Adrenal gland (tissue), 9 donors: ENCODE measurements at regions not wholly inside any gene's neighbourhood (a gene's known extent, or its start where the extent isn't known, plus 50 kb on each side); places are given as distances from the start of the nearest gene placed in this dataset.
"Not testable (repeated sequence)": the region's sequence is repeated elsewhere in the genome, so short reads cannot be mapped to it uniquely, and the experiment has no call there.

ENCODE experiments used
- DNase-seq, 7 donors: peaks; one replicate each; pipeline ENCODE4 v3.0.0-alpha.2; 2019 to 2020
- H3K27ac ChIP-seq, 5 donors: fragments of 200-600 bp; sonication (generic) in 4 of 5; 1 replicate in 3 of 5; 2 replicates in 2 of 5; pipeline versions ENCODE4 v1.5.1 to v1.8.0; 2016 to 2020; ENCODE audit warnings: mild to moderate bottlenecking in 1 of 5
- H3K27me3 ChIP-seq: fragments of 200-600 bp; 2 replicates; pipeline ENCODE4 v1.8.0; 2021
- H3K36me3 ChIP-seq, 2 donors: fragments of 200-600 bp; replicated peaks in 1 of 2; 1 replicate in 1 of 2; 2 replicates in 1 of 2; pipeline versions ENCODE4 v1.5.1 to v1.8.0; 2018 to 2022
- H3K4me1 ChIP-seq, 2 donors: fragments of 200-600 bp; replicated peaks in 1 of 2; 1 replicate in 1 of 2; 2 replicates in 1 of 2; pipeline versions ENCODE4 v1.5.1 to v1.8.0; 2018 to 2021
- H3K4me3 ChIP-seq, 4 donors: fragments of 200-600 bp; sonication (generic) in 3 of 4; one replicate each; pipeline ENCODE4 v1.5.1; 2016 to 2018
- H3K9me3 ChIP-seq, 3 donors: fragments of 200-600 bp; sonication (generic) in 1 of 3; replicated peaks in 1 of 3; 1 replicate in 2 of 3; 2 replicates in 1 of 3; pipeline versions ENCODE4 v1.5.1 to v1.8.0; 2016 to 2021
- POLR2A ChIP-seq, 2 donors: fragments of 450-650 bp; IDR thresholded peaks; one replicate each; pipeline ENCODE4 v1.6.1; 2017; ENCODE audit warnings: antibody characterized with exemption in 2 of 2, mild to moderate bottlenecking in 2 of 2, moderate library complexity in 1 of 2
- WGBS, 4 donors: extraction: QIAGEN DNeasy Blood & Tissue Kit in 2 of 4; methylation state at CpG; one replicate each; pipeline versions ENCODE4 v1.1.5 to v1.1.7; 2013 to 2017; 5-methylcytosine and 5-hydroxymethylcytosine counted together
- intact Hi-C, 2 donors: fragments of 100-400 bp; cut with DNase I; formaldehyde crosslinking; loops; one replicate each; pipeline versions ENCODE4 v1.14.1 to v1.15.0; 2022 to 2023
- TF ChIP-seq, protein P1 (sequence below), 6 experiments: fragments of 450-650 bp in 4 of 6; fragments of 200-600 bp in 2 of 6; sonication (generic) in 1 of 6; IDR thresholded peaks; 1 replicate in 5 of 6; 2 replicates in 1 of 6; pipeline versions ENCODE4 v1.5.1 to v1.8.0; 2016 to 2021; ENCODE audit warnings: antibody characterized with exemption in 6 of 6, mild to moderate bottlenecking in 2 of 6, moderate library complexity in 1 of 6
- donor health status: healthy with polysubstance abuse.
- donor health status: Bipolar disorder and iron deficiency.
- donor health status: DM: yes; HTN: yes; CAD: no.
- donor health status: DM: no; HTN: no; CAD: no.
- donor health status: DM: no; HTN: no; CAD: no.

DNA sequence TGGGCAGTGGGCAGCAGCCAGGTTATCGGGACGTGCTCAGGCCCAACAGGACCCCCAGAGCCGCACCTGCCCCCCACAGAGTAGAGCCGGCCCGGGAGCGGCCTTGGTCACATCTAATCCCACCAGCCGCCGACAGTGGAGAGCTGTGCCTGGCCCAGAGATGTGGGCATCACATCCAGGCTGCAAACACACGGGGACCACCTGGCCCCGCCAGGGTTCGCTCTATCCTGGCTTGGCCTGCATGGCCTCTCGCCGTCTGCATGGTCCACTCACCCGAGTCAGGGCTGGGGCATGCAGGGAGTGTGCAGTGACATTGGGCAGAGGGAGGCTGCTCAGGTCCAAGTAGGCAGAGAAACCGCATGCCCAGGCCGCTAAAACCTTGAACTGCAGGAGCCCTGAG, 144.9 kb downstream of the IGLL1 start:
- H3K36me3 ChIP-seq, H3K4me1 ChIP-seq, H3K27ac ChIP-seq, H3K4me3 ChIP-seq, intact Hi-C loops, H3K27me3 ChIP-seq, DNase-seq, H3K9me3 ChIP-seq: not testable (repeated sequence)
- 80 to 95% (median 90%) methylated on average over 1 to 14 of the region's 16 CpGs for WGBS, 4 donors

DNA sequence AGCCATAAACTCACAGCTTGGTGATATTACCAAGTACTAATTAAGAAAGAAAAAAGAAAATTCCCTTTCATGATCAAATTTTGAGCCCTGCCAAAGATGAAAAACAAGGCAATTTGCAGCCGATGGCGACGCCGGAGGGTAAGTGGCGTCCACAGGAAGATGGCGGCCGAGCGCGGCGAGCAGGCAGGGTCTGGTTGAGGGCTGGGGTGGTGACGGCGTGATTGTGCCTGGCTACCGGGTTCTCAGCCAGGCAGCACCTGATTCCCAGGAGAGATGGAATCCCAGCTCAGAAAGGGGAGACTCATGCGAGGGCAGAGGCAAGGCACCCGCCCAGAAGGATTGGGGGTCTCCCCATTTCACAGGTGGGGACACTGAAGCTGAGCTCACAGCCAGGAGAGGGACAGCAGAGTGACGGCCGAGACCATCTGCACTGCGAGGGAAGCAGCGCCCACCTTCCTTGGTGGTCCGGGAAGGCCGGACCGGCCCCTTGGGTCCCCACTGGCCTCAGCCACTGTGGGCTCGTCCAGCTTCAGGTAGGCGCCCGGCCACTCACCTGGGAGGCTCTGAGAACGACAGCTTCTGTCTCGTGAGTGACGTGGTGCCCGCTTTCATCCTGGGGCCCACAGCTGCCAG, 145.8 kb downstream of the IGLL1 start:
- H3K27ac ChIP-seq, intact Hi-C loops, H3K36me3 ChIP-seq, H3K9me3 ChIP-seq, DNase-seq, H3K27me3 ChIP-seq, H3K4me1 ChIP-seq, H3K4me3 ChIP-seq: not testable (repeated sequence)
- WGBS, 4 donors, result 89 to 95% (median 94%) methylated on average over 13 to 29 of the region's 29 CpGs

DNA sequence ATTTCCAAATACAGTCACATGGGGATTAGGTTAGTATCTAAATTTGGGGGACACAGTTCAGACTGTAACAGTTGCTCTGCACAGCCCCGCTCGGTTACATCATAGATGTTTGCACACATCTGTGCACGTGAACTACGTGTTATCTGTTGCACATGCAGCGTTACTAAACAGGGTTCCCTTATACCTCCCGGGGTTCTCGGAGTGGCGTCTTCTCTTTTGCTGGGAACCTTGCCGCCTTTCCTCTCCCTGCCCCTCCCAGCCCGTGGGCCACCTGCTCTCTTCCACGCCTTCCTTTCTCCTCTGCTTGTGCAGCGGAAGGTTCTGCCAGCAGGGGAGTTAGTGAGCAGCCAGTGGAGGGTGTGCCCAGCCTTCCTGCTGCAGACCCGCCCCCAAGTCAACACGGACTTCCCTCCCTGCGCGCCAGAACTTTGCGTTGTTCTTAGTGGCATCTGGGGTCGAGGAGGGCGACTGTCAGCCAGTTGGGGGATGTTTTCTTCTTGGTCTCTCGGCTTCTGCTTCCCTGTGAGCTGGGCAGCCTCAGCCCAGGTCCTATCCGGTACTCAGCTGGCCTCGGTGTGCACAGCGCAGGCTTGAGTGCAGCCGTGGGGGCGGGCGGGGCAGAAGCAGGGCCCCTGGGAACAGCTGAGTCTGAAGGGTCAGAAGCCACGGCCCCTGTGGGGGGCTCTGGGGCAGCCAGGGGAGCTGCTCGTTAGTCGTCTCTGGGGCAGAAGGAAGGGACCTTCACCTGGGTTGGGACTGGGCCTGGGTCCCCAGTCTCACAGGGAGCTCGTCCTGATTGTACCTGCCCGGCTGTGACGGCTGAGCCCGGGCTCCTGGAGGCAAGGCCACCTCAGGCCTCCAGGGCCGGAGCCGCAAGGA, 146.7 kb downstream of the IGLL1 start:
- H3K27ac ChIP-seq, H3K36me3 ChIP-seq, intact Hi-C loops, H3K9me3 ChIP-seq, H3K27me3 ChIP-seq, H3K4me1 ChIP-seq: not testable (repeated sequence)
- WGBS, 4 donors, result 3 to 23% (median 22%) methylated on average over 7 to 34 of the region's 35 CpGs
- TF ChIP-seq, protein P1, sequence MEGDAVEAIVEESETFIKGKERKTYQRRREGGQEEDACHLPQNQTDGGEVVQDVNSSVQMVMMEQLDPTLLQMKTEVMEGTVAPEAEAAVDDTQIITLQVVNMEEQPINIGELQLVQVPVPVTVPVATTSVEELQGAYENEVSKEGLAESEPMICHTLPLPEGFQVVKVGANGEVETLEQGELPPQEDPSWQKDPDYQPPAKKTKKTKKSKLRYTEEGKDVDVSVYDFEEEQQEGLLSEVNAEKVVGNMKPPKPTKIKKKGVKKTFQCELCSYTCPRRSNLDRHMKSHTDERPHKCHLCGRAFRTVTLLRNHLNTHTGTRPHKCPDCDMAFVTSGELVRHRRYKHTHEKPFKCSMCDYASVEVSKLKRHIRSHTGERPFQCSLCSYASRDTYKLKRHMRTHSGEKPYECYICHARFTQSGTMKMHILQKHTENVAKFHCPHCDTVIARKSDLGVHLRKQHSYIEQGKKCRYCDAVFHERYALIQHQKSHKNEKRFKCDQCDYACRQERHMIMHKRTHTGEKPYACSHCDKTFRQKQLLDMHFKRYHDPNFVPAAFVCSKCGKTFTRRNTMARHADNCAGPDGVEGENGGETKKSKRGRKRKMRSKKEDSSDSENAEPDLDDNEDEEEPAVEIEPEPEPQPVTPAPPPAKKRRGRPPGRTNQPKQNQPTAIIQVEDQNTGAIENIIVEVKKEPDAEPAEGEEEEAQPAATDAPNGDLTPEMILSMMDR (IDR thresholded peaks at IDR 0.05), result peak; percentile 31 to 67 (median 56)
- peak in 6 of 7 donors; percentile 22 to 62 (median 32) for DNase-seq
- H3K4me3 ChIP-seq, result peak overlapping the region in 1 of 4 donors; percentile 26

DNA sequence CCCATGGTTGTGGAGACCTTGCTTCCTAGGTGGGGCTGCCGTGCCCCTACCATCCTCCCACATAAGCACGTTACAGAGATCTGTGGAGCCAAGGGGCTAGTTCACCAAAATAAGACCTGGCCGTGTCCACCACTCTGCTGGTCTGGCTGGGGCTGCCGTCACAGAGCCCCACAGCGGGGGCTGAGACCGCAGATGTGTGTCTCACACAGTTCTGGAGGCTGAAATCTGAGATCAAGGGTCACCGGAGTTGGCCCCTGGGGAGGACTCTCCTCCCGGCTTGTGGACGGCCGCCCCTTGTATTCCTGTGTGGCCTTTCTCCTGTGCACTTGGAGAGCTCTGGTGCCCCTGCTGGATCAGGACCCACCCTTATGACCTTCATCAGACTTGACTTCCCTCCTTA, 147.4 kb downstream of the IGLL1 start:
- 55 to 68% (median 65%) methylated on average over 4 to 10 of the region's 10 CpGs for WGBS, 4 donors
- H3K4me1 ChIP-seq, H3K9me3 ChIP-seq, intact Hi-C loops, H3K27ac ChIP-seq, DNase-seq, H3K4me3 ChIP-seq, H3K36me3 ChIP-seq, H3K27me3 ChIP-seq: not testable (repeated sequence)

DNA sequence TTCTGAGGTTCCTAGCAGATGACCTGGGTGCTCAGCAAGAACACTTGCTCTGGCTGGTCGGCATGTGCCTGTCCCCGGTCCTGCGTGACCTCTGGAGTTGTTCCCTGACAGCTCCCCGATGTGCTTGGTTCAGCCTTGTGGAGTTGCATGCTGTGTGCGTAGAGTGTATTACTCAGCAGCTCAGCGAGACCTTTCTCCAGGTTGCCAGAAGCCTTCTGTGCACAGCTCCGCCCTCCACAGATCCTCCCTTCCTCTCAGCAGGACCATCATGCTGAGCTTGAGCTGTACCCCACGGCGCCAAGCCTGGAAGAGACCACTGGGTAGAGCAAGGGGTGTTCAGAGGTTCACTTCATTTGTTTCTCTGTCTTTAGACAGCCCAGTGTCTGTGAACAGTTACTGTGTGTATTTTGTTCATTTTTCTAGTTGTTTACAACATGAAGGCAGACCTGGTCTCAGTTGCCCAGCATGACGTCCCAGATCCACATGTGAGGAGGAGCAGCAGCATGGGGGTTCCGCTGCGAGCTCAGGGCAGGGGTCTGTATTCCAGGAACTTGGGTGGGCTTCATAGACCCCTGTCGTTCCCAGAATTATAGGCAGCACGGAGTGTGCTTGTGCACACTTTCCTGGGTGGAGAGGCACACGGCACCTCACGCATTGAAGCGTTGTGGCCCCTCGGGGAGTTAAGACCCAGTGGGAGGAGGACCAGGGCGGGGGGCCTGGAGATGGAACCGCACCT, 148.6 kb downstream of the IGLL1 start:
- TF ChIP-seq, protein P1 (IDR thresholded peaks at IDR 0.05), result no peak
- TF ChIP-seq POLR2A (IDR thresholded peaks at IDR 0.05), result no peak
- Histone ChIP-seq H3K36me3 (no peaks in the 10 kb centered on the region), H3K4me3 (no peak overlapping the region), H3K4me1 (no peaks in the 10 kb centered on the region), H3K27me3 (no peaks in the 10 kb centered on the region), H3K9me3 (no peaks in the 10 kb centered on the region), H3K27ac (no peak overlapping the region)
- DNase-seq, result peak in 4 of 7 donors; percentile 32 to 56 (median 49)
- 66 to 82% (median 76%) methylated on average over 14 to 20 of the region's 20 CpGs for WGBS, 4 donors
- intact Hi-C loops, result no loop called here

DNA sequence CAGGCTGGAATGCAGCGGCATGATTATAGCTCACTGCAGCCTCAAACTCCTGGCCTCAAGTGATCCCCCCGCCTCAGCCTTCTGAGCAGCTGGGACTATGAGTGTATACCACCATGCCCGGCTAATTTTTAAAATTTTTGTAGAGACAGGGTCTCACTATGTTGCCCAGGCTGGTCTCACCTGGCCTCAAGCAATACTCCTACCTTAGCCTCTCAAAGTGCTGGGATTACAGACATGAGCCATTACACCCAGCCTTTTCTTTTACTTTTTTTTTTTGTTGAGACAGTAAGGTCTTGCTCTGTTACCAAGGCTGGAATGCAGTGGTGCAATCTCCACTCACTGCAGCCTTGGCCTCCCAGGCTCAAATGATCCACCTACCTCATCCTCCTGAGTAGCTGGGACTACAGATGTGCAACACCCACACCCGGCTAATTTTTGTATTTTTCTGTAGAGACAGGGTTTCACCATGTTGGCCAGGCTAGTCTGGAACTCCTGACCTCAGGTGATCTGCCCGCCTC, 155.5 kb downstream of the IGLL1 start:
- H3K4me3 ChIP-seq, intact Hi-C loops, H3K4me1 ChIP-seq, H3K27ac ChIP-seq, H3K27me3 ChIP-seq, H3K9me3 ChIP-seq, DNase-seq, H3K36me3 ChIP-seq: not testable (repeated sequence)
- 89 to 97% (median 94%) methylated on average over 5 of the region's 5 CpGs for WGBS, 4 donors
